GDM1 (cell line): ENCODE measurements at regions not wholly inside any gene's neighbourhood (a gene's known extent, or its start where the extent isn't known, plus 50 kb on each side); places are given as distances from the start of the nearest gene placed in this dataset.
A peak's percentile ranks its signal among the peaks of the same experiment; 100 is the strongest.

Experiments used
- DNase-seq: peaks from one replicate; lab custom pipeline; 2025; lab: John Stamatoyannopoulos, UW

GRCh38 chr12:107320929-107321631 is 227.7 kb upstream of the CRY1 start:
- no peak for DNase-seq

GRCh38 chr12:107322063-107322462 is 228.7 kb upstream of the CRY1 start:
- peak; percentile 22 for DNase-seq

GRCh38 chr12:107325075-107325608 is 231.8 kb upstream of the CRY1 start:
- DNase-seq, result no peak

- no peak for DNase-seq
Measured at GRCh38 chr12:107326237-107326636, 232.9 kb upstream of the CRY1 start.

GRCh38 chr12:107327651-107328182 is 234.4 kb upstream of the CRY1 start:
- DNase-seq, result no peak

- peak; percentile 47 for DNase-seq
Measured at GRCh38 chr12:107328442-107329133, 235.2 kb upstream of the CRY1 start.

GRCh38 chr12:107329569-107330324 is 236.4 kb upstream of the CRY1 start:
- DNase-seq, result no peak

GRCh38 chr12:107330831-107331431 is 237.6 kb upstream of the CRY1 start:
- no peak for DNase-seq

GRCh38 chr12:107331471-107331870 is 238.1 kb upstream of the CRY1 start:
- DNase-seq, result no peak

- no peak for DNase-seq
Measured at GRCh38 chr12:107331912-107332311, 238.6 kb upstream of the CRY1 start.

- DNase-seq, result no peak
Measured at GRCh38 chr12:107332743-107333142, 239.4 kb upstream of the CRY1 start.

- DNase-seq, result no peak
Measured at GRCh38 chr12:107335802-107336570, 242.6 kb upstream of the CRY1 start.

GRCh38 chr12:107336695-107337094 is 243.3 kb upstream of the CRY1 start:
- DNase-seq, result no peak

GRCh38 chr12:107337346-107338095 is 244.2 kb upstream of the CRY1 start:
- DNase-seq, result no peak

GRCh38 chr12:107339487-107339886 is 246.1 kb upstream of the CRY1 start:
- DNase-seq, result no peak

GRCh38 chr12:107339932-107340331 is 246.6 kb upstream of the CRY1 start:
- DNase-seq, result no peak

GRCh38 chr12:107340898-107341297 is 247.5 kb upstream of the CRY1 start:
- no peak for DNase-seq

GRCh38 chr12:107344035-107344808 is 250.9 kb upstream of the CRY1 start:
- no peak for DNase-seq

- no peak for DNase-seq
Measured at GRCh38 chr12:107347261-107347660, 253.9 kb upstream of the CRY1 start.
